ENCODE measurements at regions not wholly inside any gene's neighbourhood (a gene's known extent, or its start where the extent isn't known, plus 50 kb on each side); places are given as distances from the start of the nearest gene placed in this dataset.

- DNase-seq = no peak
Observed at GRCh38 chr11:134685793-134686380, 273.8 kb upstream of the B3GAT1 start.

GRCh38 chr11:134684576-134684975, 272.5 kb upstream of the B3GAT1 start:
- no peak for DNase-seq

- no peak for DNase-seq
Observed at GRCh38 chr11:134683860-134684259, 271.8 kb upstream of the B3GAT1 start.

- DNase-seq = no peak
Observed at GRCh38 chr11:134682577-134682976, 270.5 kb upstream of the B3GAT1 start.

- DNase-seq = no peak
Observed at GRCh38 chr11:134679592-134679991, 267.6 kb upstream of the B3GAT1 start.

- DNase-seq = no peak
Observed at GRCh38 chr11:134678744-134679143, 266.7 kb upstream of the B3GAT1 start.

- no peak for DNase-seq
Observed at GRCh38 chr11:134677891-134678551, 266.0 kb upstream of the B3GAT1 start.

GRCh38 chr11:134677397-134677822, 265.4 kb upstream of the B3GAT1 start:
- DNase-seq = no peak

GRCh38 chr11:134676516-134677287, 264.7 kb upstream of the B3GAT1 start:
- no peak for DNase-seq

- DNase-seq = no peak
Observed at GRCh38 chr11:134675983-134676382, 263.9 kb upstream of the B3GAT1 start.

GRCh38 chr11:134674974-134675373, 262.9 kb upstream of the B3GAT1 start:
- no peak for DNase-seq

GRCh38 chr11:134670961-134671370, 258.9 kb upstream of the B3GAT1 start:
- no peak for DNase-seq

GRCh38 chr11:134670247-134670782, 258.3 kb upstream of the B3GAT1 start:
- DNase-seq = no peak

- DNase-seq = no peak
Observed at GRCh38 chr11:134669796-134670195, 257.8 kb upstream of the B3GAT1 start.

GRCh38 chr11:134668796-134669195, 256.8 kb upstream of the B3GAT1 start:
- DNase-seq = no peak

GRCh38 chr11:134668076-134668475, 256.0 kb upstream of the B3GAT1 start:
- DNase-seq = no peak

GRCh38 chr11:134667505-134667904, 255.5 kb upstream of the B3GAT1 start:
- no peak for DNase-seq

GRCh38 chr11:134667175-134667500, 255.1 kb upstream of the B3GAT1 start:
- DNase-seq = no peak

GRCh38 chr11:134666273-134667174, 254.5 kb upstream of the B3GAT1 start:
- DNase-seq = no peak

GRCh38 chr11:134665571-134666270, 253.7 kb upstream of the B3GAT1 start:
- DNase-seq = no peak

- no peak for DNase-seq
Observed at GRCh38 chr11:134665188-134665535, 253.1 kb upstream of the B3GAT1 start.

All from muscle of arm (tissue), 1 donor.